H9 (cell line): ENCODE measurements at regions not wholly inside any gene's neighbourhood (a gene's known extent, or its start where the extent isn't known, plus 50 kb on each side); places are given as distances from the start of the nearest gene placed in this dataset.

Source experiments
- DNase-seq: peaks from one replicate; pipeline ENCODE4 v3.0.0-alpha.2; 2017
- H2AFZ ChIP-seq: one replicate; pipeline ENCODE4 v1.6.1; 2013; ENCODE audit warnings: mild to moderate bottlenecking, low read length, control low read depth, moderate library complexity
- H2AK5ac ChIP-seq: 2 replicates; pipeline ENCODE4 v1.6.1; 2013; ENCODE audit warnings: low read length, control low read depth, mixed read lengths; ENCODE audit not compliant: insufficient read length
- H2BK120ac ChIP-seq: one replicate; pipeline ENCODE4 v1.6.1; 2013; ENCODE audit warnings: low read depth, mild to moderate bottlenecking, low read length, control low read depth, inconsistent platforms; ENCODE audit not compliant: poor library complexity, severe bottlenecking
- H2BK12ac ChIP-seq: 2 replicates; pipeline ENCODE4 v1.6.1; 2013; ENCODE audit warnings: low read length, control low read depth, mixed read lengths, low read depth; ENCODE audit not compliant: insufficient read length
- H2BK15ac ChIP-seq: 2 replicates; pipeline ENCODE4 v1.6.1; 2013; ENCODE audit warnings: low read depth, low read length, control low read depth
- H2BK20ac ChIP-seq: one replicate; pipeline ENCODE4 v1.6.1; 2013; ENCODE audit warnings: low read depth, mild to moderate bottlenecking, low read length, control low read depth, inconsistent platforms; ENCODE audit not compliant: poor library complexity, severe bottlenecking
- H2BK5ac ChIP-seq: 2 replicates; pipeline ENCODE4 v1.6.1; 2013; ENCODE audit warnings: low read length, control low read depth, mixed read lengths; ENCODE audit not compliant: insufficient read length
- H3K14ac ChIP-seq: 2 replicates; pipeline ENCODE4 v1.6.1; 2013; ENCODE audit warnings: low read length, control low read depth; ENCODE audit not compliant: insufficient read depth
- H3K18ac ChIP-seq: 2 replicates; pipeline ENCODE4 v1.6.1; 2013; ENCODE audit warnings: low read depth, mild to moderate bottlenecking, mixed read lengths, low read length, control low read depth; ENCODE audit not compliant: insufficient read length
- H3K23ac ChIP-seq: 2 replicates; pipeline ENCODE4 v1.6.1; 2013; ENCODE audit warnings: low read length, control low read depth, mixed read lengths, low read depth; ENCODE audit not compliant: insufficient read length
- H3K23me2 ChIP-seq: 2 replicates; pipeline ENCODE4 v1.6.1; 2013; ENCODE audit warnings: low read depth, mild to moderate bottlenecking, mixed read lengths, low read length, control low read depth; ENCODE audit not compliant: insufficient read length, poor library complexity, severe bottlenecking
- H3K27ac ChIP-seq: 2 replicates; pipeline ENCODE4 v1.5.1; 2013; ENCODE audit warnings: low read length, control low read depth, mixed read lengths, low read depth; ENCODE audit not compliant: insufficient read length
- H3K27me3 ChIP-seq: 2 replicates; pipeline ENCODE4 v1.6.1; 2013; ENCODE audit warnings: low read length, control low read depth, inconsistent platforms; ENCODE audit not compliant: insufficient read depth
- H3K4ac ChIP-seq: 2 replicates; pipeline ENCODE4 v1.6.1; 2013; ENCODE audit warnings: low read depth, mild to moderate bottlenecking, control low read depth, inconsistent platforms, low read length, moderate library complexity
- H3K4me1 ChIP-seq: 2 replicates; pipeline ENCODE4 v1.6.1; 2013; ENCODE audit warnings: low read length, control low read depth, inconsistent platforms; ENCODE audit not compliant: insufficient read depth
- H3K4me2 ChIP-seq: 2 replicates; pipeline ENCODE4 v1.6.1; 2013; ENCODE audit warnings: low read length, control low read depth, mixed read lengths; ENCODE audit not compliant: insufficient read length, insufficient read depth
- H3K56ac ChIP-seq: 2 replicates; pipeline ENCODE4 v1.6.1; 2013; ENCODE audit warnings: low read depth, mild to moderate bottlenecking, mixed read lengths, low read length, control low read depth; ENCODE audit not compliant: insufficient read length
- H3K79me1 ChIP-seq: 2 replicates; pipeline ENCODE4 v1.6.1; 2013; ENCODE audit warnings: low read depth, mild to moderate bottlenecking, moderate library complexity, low read length, control low read depth, inconsistent platforms; ENCODE audit not compliant: insufficient read depth, poor library complexity, severe bottlenecking
- H3K79me2 ChIP-seq: 2 replicates; pipeline ENCODE4 v1.6.1; 2013; ENCODE audit warnings: low read length, control low read depth, inconsistent platforms; ENCODE audit not compliant: insufficient read depth
- H3K9ac ChIP-seq: 2 replicates; pipeline ENCODE4 v1.6.1; 2013; ENCODE audit warnings: low read length, control low read depth, mixed read lengths; ENCODE audit not compliant: insufficient read length; ENCODE audit errors: extremely low read depth
- H3K9me3 ChIP-seq: one replicate; pipeline ENCODE4 v1.6.1; 2013; ENCODE audit warnings: low read depth, low read length, inconsistent platforms; ENCODE audit not compliant: control insufficient read depth
- H3T11ph ChIP-seq: one replicate; pipeline ENCODE4 v1.6.1; 2013; ENCODE audit warnings: mild to moderate bottlenecking, low read length, control low read depth, inconsistent platforms
- H4K20me1 ChIP-seq: one replicate; pipeline ENCODE4 v1.6.1; 2013; ENCODE audit not compliant: control insufficient read depth, insufficient read length, insufficient read depth
- H4K5ac ChIP-seq: 2 replicates; pipeline ENCODE4 v1.6.1; 2013; ENCODE audit warnings: low read depth, mild to moderate bottlenecking, mixed read lengths, low read length, control low read depth; ENCODE audit not compliant: insufficient read length
- H4K8ac ChIP-seq: replicated peaks from 2 replicates; pipeline ENCODE4 v1.6.1; 2013; ENCODE audit warnings: low read length, control low read depth, mixed read lengths, low read depth; ENCODE audit not compliant: insufficient read length
- H4K91ac ChIP-seq: 2 replicates; pipeline ENCODE4 v1.6.1; 2013; ENCODE audit warnings: low read depth, mild to moderate bottlenecking, moderate library complexity, mixed read lengths, low read length, control low read depth; ENCODE audit not compliant: insufficient read length
- H3K27ac Mint-ChIP-seq, 3 experiments: 2 replicates in 2 of 3; 3 replicates in 1 of 3; pipeline ENCODE4 v1.8.0; 2020 to 2021; ENCODE audit warnings: mixed read lengths in 3 of 3, mild to moderate bottlenecking in 1 of 3, moderate library complexity in 1 of 3
- H3K27me3 Mint-ChIP-seq: 2 replicates; pipeline ENCODE4 v1.8.0; 2021; ENCODE audit warnings: low read depth, mild to moderate bottlenecking, moderate library complexity, mixed read lengths
- H3K36me3 Mint-ChIP-seq, 3 experiments: 2 replicates in 2 of 3; 3 replicates in 1 of 3; pipeline ENCODE4 v1.8.0; 2020 to 2021; ENCODE audit warnings: low read depth in 3 of 3, mixed read lengths in 3 of 3; ENCODE audit not compliant: insufficient read depth in 1 of 3
- H3K4me1 Mint-ChIP-seq, 2 experiments: 2 replicates each; pipeline ENCODE4 v1.8.0; 2020; ENCODE audit warnings: mixed read lengths in 2 of 2
- H3K4me3 Mint-ChIP-seq, 2 experiments: 2 replicates in 1 of 2; 3 replicates in 1 of 2; pipeline ENCODE4 v1.8.0; 2020 to 2021; ENCODE audit warnings: mild to moderate bottlenecking in 2 of 2, mixed read lengths in 2 of 2, moderate library complexity in 1 of 2
- H3K9me3 Mint-ChIP-seq, 2 experiments: 2 replicates in 1 of 2; 3 replicates in 1 of 2; pipeline ENCODE4 v1.8.0; 2020; ENCODE audit warnings: mild to moderate bottlenecking in 2 of 2, mixed read lengths in 2 of 2, moderate library complexity in 1 of 2
- CTCF ChIP-seq: fragments of 200-600 bp; sonication (generic); conservative IDR thresholded peaks from 3 replicates; pipeline ENCODE4 v1.8.0; 2021; ENCODE audit warnings: antibody characterized with exemption, mild to moderate bottlenecking
- WGBS: extraction: QIAGEN DNeasy Blood & Tissue Kit; methylation state at CpG from one replicate; pipeline ENCODE4 v1.1.7; 2013; ENCODE audit warnings: missing lambda C conversion rate, low lambda C conversion rate, mixed read lengths; ENCODE audit not compliant: insufficient read length; ENCODE audit errors: extremely low coverage; 5-methylcytosine and 5-hydroxymethylcytosine counted together

DNA sequence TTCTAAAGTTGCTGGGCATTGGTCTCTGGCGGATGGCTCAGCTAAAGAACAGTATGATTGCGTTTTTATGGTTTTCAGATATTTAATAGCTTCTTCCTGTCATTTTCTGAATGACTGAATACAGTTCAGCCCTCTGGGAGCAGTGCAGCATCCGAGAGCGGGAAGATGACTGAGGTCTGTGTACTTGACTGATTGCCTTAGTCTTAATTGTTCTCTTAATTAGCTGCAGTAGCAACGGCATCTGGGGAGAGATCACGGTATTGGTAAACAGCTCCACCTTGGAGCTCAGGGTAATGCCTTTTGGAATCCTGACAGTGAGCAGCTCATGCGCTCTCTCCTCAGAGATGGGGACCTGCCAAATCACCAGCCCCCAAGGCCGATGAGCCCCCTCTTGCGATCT, 481.4 kb upstream of the SPRED2 start:
- Mint-ChIP-seq H3K27me3 (no peaks in the 10 kb centered on the region), H3K9me3 (no peaks in the 10 kb centered on the region), H3K36me3 (no peaks in the 10 kb centered on the region), H3K27ac (no peak overlapping the region), H3K4me1 (peaks cover 13% of the 10 kb centered on the region in 2 experiments), H3K4me3 (no peak overlapping the region)
- no peak overlapping the region for H3K56ac ChIP-seq
- no peak overlapping the region for H3K18ac ChIP-seq
- H3K4me2 ChIP-seq, result no peak overlapping the region
- no peak overlapping the region for H2BK20ac ChIP-seq
- WGBS, result no CpG with 5 or more reads among the region's 9 CpGs
- H2AFZ ChIP-seq, result no peak overlapping the region
- H3K14ac ChIP-seq, result no peak overlapping the region
- H3K27me3 ChIP-seq, result no peaks in the 10 kb centered on the region
- H2BK12ac ChIP-seq, result no peak overlapping the region
- no peaks in the 10 kb centered on the region for H3K23me2 ChIP-seq
- H2BK15ac ChIP-seq, result no peak overlapping the region
- no peak overlapping the region for H3K4ac ChIP-seq
- no peak overlapping the region for H3K23ac ChIP-seq
- no peak overlapping the region for H4K5ac ChIP-seq
- no peak overlapping the region for H4K8ac ChIP-seq
- H3K4me1 ChIP-seq, result no peaks in the 10 kb centered on the region
- H3K9me3 ChIP-seq, result no peaks in the 10 kb centered on the region
- no peak overlapping the region for H2BK5ac ChIP-seq
- H3K79me1 ChIP-seq, result no peaks in the 10 kb centered on the region
- DNase-seq, result no peak
- no peak overlapping the region for H2BK120ac ChIP-seq
- no peak overlapping the region for H4K91ac ChIP-seq
- H3T11ph ChIP-seq, result no peak overlapping the region
- H3K27ac ChIP-seq, result no peak overlapping the region
- no peak overlapping the region for H3K9ac ChIP-seq
- no peak for TF ChIP-seq CTCF
- no peak overlapping the region for H2AK5ac ChIP-seq
- H3K79me2 ChIP-seq, result no peaks in the 10 kb centered on the region
- H4K20me1 ChIP-seq, result no peaks in the 10 kb centered on the region
